HUDEP-2 (cell line): ENCODE measurements at regions not wholly inside any gene's neighbourhood (a gene's known extent, or its start where the extent isn't known, plus 50 kb on each side); places are given as distances from the start of the nearest gene placed in this dataset.
"Not testable (repeated sequence)": the region's sequence is repeated elsewhere in the genome, so short reads cannot be mapped to it uniquely, and the experiment has no call there.

Experiments
- DNase-seq, 76 experiments: peaks; one replicate each; lab custom pipeline; 2025; ENCODE audit not compliant: unreplicated experiment in 76 of 76; lab: John Stamatoyannopoulos, UW

DNA sequence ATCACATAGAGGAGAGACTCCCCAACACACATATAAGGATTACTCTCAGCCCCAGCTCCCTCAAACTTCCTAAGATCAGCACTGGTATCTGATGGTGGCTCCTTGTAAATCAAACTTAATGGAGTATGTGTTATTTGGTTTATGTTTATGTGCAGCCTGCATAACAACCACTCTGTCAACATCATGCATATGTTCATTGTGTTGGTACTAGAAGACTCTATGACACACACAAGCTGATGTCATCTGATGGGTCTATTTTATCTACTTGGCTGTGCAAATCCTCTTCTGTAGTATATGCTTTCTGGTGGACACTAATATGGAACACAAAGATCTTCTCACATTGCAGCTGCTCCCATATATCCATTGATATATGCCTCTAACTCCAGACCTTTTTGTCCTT is 134.0 kb upstream of the FAM174A start:
- DNase-seq = no peak

DNA sequence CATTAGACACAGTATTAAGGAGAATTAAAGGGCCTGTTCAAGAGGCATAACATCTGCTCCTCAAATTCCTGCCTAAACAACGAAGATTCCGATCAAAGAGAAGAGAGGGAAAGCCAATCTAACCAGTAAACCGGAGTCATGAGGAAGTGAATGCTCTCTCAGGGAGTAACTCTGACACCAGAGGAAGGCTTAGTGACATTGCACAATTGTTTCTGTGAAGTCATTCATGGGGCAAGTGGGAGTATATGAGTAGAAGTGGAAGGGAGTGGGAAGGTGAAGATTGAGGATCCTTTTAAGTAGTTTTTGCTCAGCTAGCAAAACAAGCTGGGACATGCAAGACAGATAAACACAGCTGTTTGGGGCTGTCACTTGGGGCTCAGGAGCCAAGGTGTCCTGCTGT is 136.4 kb upstream of the FAM174A start:
- not testable (repeated sequence) for DNase-seq

DNA sequence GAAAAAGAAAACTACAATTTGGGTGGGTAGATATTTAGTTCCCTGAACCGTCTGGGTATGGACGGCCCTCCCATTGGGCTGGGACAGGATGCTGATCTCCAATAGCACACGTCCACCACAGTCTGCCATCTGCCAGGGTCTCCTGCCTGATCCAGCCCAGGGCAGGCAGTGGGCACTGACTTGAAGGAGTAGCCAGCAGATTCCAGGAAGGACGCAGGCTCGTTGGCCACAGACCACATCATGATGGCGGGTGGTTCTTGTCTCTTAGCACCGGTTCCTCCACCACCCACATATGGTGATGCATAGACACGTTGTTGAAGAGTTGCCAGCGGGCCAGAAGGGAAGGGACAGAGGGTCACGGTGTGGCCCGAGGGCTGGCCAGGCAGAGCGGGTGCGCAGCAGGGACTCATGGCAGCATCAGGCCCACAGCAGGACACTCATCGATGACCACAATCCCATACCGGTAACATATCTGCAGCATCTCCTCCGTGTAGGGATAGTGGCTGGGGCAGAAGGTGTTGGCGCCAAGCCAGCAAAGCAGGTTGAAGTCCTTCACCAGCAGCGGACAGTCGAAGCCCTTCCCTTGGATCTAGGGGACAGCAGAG is 155.8 kb upstream of the FAM174A start:
- not testable (repeated sequence) for DNase-seq

DNA sequence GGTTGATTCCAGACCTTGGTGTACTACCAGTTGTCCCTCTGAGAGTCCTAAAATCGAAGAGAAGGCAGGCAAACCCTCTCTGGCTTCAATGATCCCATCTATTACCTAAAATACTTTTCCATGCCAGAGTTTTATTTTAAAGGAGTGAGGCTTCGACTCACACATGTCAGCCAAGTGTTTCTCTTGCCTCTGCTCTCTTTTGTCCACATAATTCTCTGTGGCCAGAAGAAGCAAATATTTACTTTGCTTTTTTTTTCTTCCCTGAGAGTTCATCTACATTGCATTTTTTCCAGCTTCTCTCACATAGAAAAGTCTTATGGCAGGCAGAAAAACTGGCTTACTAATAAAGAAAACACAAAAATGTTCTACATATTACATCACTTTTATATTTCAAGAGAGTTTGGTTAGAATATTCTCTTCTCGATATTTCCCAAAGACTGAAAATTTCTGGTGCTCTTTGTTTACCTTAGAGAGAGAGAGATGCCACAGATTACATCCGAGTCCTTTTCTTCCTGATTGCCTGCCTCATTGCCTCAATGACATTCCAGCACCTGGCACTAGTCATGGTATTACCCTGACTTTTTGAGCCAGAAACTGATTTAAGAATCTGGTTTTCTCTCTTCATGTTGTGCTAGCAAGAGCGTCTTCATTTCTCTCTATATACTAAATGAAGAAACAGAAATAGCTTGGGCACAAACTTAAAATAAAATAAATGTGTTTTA is 170.3 kb upstream of the FAM174A start:
- not testable (repeated sequence) for DNase-seq

DNA sequence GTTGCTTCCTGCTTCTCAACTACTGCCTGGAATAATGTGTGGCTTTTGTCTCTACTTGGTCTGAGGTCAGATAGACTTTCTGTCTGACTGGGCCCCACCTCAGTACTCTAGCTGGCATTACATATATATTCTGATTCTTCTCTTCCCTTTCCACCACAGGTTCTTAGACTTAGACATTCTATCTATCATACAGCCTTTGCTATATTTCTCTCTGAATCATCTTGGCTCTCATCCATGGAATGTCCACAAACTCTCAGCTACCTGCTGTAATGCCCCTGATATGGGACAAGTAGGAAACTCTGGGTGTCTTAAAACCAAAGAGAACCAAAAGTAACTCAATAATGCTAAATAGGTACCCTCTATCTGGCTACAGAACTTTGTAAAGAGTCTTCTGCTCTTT is 170.8 kb upstream of the FAM174A start:
- DNase-seq = peak in 1 of 76 experiments; percentile 1

DNA sequence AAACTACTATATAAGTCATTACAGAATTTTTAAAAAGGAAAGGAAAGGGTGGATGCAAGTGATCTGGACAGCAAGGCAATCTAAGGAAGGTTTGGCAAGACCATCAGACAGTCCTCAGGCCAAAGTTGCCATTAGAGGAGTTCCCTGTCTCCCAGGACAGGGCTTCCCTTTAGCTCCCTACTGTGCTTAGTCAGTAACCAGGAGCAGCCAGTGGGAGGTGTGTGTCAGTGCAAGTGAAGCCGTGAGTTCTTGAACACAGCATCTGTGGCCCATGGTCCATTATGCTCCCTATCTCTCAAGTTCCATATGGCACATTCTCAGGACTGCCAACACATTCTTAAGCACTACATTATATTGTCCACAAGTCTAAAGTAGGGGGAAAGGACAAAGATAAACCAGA is 175.2 kb upstream of the FAM174A start:
- DNase-seq = not testable (repeated sequence)

DNA sequence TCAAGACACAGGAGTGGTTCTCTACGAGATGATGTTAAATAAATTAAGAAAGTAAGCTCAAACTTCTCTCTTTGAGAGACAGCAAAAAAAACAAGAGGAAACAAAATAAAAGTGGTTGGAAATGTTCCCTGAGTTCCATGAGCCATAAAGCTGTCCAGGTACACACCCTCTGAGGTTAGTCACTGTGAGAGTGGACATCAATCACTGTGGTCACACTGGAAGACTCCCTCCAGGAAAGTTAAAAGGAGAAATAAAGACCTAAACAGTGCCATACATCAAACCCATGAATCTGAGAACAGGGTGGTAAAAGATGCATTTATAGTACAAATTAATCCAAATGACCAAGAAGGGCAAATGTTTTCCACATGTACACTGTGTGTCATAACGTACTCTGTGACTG is 188.9 kb upstream of the FAM174A start:
- not testable (repeated sequence) for DNase-seq

DNA sequence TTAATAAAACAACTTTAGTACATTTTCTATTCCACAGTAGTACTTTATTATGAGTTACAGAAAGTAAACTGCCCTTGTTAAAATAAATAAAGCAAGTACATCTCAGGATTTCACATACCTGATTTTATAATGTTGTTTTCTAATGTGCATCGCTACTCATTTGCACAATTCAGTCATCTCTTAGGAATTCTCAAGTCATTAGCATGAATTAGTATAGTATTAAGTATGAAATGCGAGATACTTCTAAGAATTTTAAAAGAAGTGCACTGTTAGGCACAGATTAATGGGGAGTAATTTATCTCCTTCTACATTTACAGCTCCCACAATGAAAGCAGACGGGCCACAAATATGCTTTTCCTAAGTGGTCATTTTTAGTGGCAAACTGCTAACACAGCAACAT is 193.7 kb upstream of the FAM174A start:
- not testable (repeated sequence) for DNase-seq

DNA sequence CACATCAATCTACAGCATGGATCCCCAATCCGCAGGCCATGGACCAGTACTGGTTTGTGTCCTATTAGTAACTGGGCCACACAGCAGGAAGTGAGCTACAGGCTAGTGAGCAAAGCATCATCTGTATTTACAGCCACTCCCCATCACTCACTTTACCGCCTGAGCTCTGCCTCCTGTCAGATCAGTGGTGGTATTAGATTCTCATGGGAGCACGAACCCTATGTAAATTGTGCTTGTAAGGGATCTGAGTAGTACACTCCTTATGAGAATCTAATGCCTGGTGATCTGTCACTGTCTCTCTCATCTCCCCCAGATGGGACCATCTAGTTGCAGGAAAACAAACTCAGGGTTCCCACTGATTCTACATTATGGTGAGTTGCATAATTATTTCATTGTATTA is 212.7 kb upstream of the FAM174A start:
- no peak for DNase-seq

DNA sequence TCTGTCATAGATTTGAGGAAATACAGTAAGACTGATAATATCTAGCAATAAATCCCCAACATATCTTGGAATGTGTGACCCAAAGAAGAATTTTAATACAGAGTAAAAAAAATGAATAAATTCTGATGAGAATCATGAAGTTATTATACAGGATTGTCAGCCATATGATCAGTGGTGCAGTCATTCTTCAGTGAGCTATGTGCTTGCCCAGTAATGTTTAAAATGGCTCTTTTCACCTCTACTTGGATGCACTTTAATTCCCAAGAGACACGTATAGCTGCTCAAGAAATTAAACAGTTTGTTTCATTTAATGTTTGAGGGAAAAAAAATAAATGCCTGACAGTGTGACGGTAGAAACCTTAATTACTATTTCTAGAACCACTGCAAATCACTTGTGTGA is 215.3 kb upstream of the FAM174A start:
- no peak for DNase-seq

DNA sequence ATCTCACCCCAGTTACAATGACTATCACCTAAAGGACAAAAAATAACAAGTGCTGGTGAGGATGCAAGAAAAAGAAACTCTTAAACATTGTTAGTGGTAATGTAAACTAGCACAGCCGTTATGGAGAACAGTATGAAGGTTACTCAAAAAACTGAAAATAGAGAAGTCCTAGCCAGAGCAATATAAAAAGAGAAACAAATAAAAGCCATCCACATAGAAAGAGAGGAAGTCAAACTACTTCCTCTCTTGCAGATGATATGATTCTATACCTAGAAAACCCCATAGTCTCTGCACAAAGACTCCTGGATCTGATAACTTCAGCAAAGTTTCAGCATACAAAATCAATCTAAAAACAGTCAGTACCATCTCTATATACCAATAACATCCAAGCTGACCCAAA is 221.5 kb upstream of the FAM174A start:
- no peak for DNase-seq

DNA sequence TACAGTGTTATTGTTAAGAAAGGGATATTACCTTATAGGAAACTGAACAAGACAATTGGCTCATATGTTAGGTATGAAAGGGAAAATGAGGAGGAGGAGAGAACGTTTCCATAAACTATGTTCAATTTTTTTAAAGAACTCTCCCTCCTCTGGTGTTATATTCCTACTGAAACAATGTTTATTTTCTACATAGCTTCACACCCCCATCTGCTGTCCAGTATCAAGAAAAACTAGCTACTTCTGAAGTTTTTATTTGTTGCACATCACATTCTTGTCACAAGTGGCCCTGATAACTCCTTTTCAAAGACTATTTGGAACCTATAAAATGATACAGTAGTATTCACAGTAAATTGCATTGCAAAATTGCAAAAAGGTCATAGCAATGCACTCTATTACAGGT is 223.4 kb upstream of the FAM174A start:
- DNase-seq = no peak

DNA sequence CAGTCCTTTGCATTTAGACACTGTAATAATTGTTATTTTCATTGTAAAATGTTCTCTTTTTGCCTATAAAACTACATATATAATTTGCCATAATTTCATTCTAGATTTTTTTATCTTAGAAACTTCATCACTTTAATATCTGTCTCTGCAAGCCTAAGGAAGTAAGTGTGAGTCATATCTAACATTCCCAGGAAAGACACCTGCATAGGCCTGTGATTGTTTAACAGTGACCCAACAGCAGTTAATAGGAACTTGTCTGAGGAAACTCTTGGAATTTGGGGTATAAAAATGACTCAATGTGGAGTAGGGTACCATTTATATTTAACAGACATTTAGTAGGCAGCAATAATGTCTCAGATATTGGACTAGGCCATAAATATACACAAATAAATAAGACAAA is 229.2 kb upstream of the FAM174A start:
- DNase-seq = no peak

DNA sequence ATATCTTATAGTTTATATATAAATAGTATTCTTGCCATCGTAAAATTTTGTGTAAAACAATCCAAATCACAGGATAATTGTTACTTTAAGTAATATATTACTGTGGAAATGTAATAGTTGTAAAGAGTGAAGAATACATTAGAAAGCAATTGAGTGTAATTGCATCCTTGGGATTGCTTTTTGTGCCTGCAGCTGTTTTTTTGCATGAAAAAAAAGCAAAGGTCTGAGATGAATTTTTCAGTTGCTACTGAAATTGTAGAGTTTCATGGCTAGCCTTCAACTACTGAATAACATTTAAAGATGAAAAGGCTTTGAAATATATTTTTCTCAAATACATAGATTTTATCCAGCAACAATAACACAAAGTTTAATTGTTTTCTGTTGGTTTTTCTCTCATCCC is 232.0 kb upstream of the FAM174A start:
- DNase-seq = no peak

DNA sequence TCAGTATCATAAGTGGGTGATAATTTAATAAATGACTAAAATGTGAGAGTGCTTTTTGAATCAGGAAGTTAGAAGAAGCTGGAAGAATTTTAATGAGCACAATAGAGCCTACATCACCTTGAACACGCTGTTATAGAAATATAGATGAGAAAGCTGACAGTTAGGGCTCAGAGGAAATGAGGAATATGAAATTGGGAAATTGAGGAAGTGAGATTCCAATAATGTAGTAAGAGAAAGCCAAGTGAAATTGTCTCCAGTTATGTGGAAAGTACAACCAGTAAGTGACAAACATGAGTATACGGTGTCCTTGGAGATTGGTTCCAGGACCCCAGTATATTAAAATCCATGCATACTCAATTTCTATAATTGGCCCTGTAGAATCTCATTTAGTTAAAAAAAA is 235.9 kb upstream of the FAM174A start:
- no peak for DNase-seq

DNA sequence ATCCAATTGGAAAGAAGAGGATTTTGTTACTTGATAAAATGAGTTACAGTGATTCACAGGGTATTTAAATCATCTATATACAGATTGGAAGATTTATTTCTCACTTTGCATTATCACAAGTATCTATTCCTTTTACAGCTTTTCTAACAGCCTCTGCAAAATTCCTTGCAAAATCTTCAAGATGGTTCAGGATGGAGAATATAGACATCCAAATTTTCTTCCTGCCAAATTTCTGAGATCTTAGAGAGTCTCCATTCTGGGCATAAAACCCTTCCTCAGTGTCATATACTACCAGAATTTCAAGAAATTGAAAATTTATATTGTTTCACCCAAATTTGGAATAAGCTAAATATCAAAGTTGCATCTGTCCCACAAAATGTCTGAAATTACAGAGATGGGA is 259.1 kb upstream of the FAM174A start:
- no peak for DNase-seq

DNA sequence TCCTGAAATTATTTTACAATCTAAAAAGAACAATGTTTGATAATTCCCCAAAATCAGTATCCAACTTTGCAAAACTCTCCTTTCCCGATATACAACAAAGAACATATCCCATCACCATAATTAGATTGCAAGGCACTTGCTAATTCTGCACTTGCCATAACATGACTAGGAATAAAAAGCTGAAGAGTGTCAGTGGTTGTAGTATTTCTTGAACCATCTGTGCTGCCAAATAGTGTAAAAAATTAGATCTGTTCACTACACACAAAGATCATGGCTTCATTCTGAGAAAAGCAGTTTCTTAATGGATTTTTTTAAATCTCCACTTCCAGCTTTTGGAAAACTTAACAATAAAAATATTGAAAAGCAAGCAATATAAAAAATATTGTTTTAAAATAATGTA is 259.5 kb upstream of the FAM174A start:
- DNase-seq = no peak

DNA sequence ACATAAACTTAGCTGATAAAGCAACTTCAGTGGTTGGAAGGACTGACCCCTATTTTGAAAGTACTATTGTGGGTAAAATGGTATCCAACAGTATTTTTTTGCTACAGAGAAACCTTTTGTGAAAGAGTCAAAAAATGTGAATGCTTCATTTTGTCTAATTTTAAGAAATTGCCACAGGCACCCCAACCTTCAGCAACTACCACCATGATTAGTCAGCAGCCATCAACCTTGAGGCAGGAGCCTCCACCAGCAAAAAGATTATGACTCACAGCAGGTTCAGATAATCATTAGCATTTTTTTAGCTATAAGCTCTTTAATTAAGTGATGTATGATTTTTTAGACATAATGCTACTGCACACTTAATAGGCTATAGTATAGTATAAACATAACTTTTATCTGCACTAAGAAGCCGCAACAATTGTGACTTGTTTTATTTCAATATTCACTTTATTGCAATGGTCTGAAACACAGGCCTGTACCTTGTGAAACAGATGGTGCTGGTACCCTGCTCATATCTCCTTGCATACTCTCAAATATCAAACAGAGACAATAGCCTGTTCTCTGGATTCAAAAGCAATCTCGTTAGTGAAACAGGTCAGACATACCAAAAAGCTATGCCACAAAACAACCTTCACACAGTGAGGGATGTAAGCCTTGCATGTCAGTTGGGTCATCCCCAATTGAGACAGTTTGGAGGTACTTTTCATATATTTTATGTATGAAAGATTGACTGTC is 261.2 kb upstream of the FAM174A start:
- DNase-seq = no peak

DNA sequence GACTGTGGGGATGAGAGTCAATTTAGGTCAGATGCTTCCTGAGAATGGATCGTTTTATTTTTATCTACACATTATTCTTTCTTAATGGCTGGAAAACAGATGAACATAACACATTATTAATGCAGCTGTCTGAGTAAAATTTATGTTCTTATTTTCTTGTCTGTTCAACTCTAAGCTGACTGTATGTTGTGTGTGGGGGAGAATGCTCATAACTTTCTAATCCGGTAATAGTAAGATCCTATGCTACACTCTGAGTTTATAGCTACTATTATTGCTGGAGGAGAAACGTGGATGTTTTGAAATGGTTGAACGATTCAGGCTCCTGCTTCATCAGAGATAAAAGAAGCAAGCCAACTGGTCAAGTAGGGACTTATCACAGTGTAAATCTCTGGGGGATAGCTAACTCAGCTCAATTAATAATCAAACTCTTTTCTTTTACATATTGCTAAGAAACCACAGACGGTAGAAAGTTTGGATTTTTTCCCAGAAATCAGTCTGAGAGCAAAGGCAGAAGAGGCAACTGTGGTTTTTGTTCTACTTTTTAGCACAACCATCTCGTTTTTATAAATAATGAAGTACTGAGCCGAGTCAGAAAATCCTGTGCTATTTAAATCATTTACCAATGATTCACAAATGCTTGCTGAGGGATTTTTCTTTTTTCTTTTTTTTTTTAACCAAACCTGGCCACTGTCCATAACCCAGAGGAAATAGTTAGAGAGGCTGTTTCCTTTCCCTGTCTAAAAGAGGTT is 265.0 kb upstream of the FAM174A start:
- no peak for DNase-seq

DNA sequence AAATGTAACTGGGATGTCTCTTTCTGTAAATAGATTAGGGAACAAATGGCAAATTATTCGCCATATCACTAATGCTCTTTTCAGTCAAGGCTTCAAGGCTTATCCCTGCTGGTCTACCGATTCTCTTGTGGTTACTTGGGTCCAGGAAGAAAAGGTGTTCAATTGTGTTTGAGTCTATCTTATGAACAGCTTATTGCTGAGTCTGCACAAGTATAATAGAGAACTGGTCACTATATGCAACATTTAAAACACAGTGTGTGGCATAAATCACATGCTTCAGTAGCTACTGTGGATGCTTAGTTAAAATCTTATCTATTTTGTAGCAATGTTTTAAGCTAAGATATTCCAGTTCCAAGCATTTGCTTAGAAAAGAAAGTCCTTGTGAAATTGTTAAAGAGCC is 274.2 kb upstream of the FAM174A start:
- no peak for DNase-seq

DNA sequence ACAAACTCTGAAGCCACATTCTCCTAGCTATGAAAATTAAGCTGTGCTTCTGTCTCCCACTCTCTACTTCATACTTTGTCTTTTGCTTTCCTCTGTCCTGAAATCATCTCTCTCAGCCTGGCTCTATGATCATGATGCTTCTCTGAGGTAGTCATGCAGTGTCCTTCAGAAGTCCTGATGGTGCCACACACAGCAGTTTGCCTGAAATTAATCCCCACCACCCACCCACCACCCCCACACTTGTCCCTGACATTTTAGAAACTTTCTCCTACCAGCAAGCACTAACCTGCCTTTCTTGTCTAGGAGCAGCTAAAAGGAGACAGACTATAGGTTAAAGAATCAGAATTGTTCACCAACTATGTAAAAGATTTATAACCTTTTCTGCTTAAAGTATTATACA is 282.2 kb upstream of the FAM174A start:
- DNase-seq = no peak
